Stimulated activated naive B cell treated with anti-CD40 and anti-IgM and Interleukin-4, amounts not matched to agents 10 μg/mL and 1 μg/mL and 100 μg/mL, for 72 hours (primary cell): ENCODE measurements at regions not wholly inside any gene's neighbourhood (a gene's known extent, or its start where the extent isn't known, plus 50 kb on each side); places are given as distances from the start of the nearest gene placed in this dataset.

Experiments
- ATAC-seq, 2 donors: fragments of 150-1000 bp; cut with Tn5 transposase; replicated peaks; 2 replicates each; pipeline ENCODE4 v1.10.0; 2021; ENCODE audit warnings: moderate library complexity in 1 of 2
- DNase-seq: peaks from one replicate; pipeline ENCODE4 v3.0.0; 2021
- H3K27ac Mint-ChIP-seq: one replicate; pipeline ENCODE4 v1.8.0; 2022; ENCODE audit warnings: mild to moderate bottlenecking, mixed read lengths
- H3K27me3 Mint-ChIP-seq, 2 donors: one replicate each; pipeline ENCODE4 v1.8.0; 2022; ENCODE audit warnings: mixed read lengths in 2 of 2
- H3K36me3 Mint-ChIP-seq, 2 donors: one replicate each; pipeline ENCODE4 v1.8.0; 2022; ENCODE audit warnings: mixed read lengths in 2 of 2, mild to moderate bottlenecking in 1 of 2
- H3K4me1 Mint-ChIP-seq, 2 donors: one replicate each; pipeline ENCODE4 v1.8.0; 2022; ENCODE audit warnings: mixed read lengths in 2 of 2, mild to moderate bottlenecking in 1 of 2
- H3K4me3 Mint-ChIP-seq, 2 donors: one replicate each; pipeline ENCODE4 v1.8.0; 2022; ENCODE audit warnings: mild to moderate bottlenecking in 2 of 2, mixed read lengths in 2 of 2, moderate library complexity in 1 of 2
- H3K9me3 Mint-ChIP-seq, 2 donors: one replicate each; pipeline ENCODE4 v1.8.0; 2022; ENCODE audit warnings: mixed read lengths in 2 of 2, mild to moderate bottlenecking in 1 of 2

GRCh38 chr2:71833272-71833671, 314.4 kb downstream of the CYP26B1 start:
- no peaks in the 10 kb centered on the region for H3K36me3 Mint-ChIP-seq
- ATAC-seq, result no peak
- H3K27ac Mint-ChIP-seq, result no peak overlapping the region
- no peaks in the 10 kb centered on the region for H3K4me1 Mint-ChIP-seq
- no peaks in the 10 kb centered on the region for H3K9me3 Mint-ChIP-seq
- H3K4me3 Mint-ChIP-seq, result no peak overlapping the region
- H3K27me3 Mint-ChIP-seq, result no peaks in the 10 kb centered on the region
- no peak for DNase-seq

- H3K36me3 Mint-ChIP-seq, result no peaks in the 10 kb centered on the region
- ATAC-seq (no peak), DNase-seq (no peak)
- H3K9me3 Mint-ChIP-seq, result no peaks in the 10 kb centered on the region
- no peak overlapping the region for H3K27ac Mint-ChIP-seq
- H3K4me1 Mint-ChIP-seq, result no peaks in the 10 kb centered on the region
- no peaks in the 10 kb centered on the region for H3K27me3 Mint-ChIP-seq
- no peak overlapping the region for H3K4me3 Mint-ChIP-seq
Observed at GRCh38 chr2:71832844-71833243, 314.8 kb downstream of the CYP26B1 start.

GRCh38 chr2:71832388-71832787, 315.3 kb downstream of the CYP26B1 start:
- no peak for DNase-seq
- Mint-ChIP-seq H3K4me1 (no peaks in the 10 kb centered on the region), H3K27me3 (no peaks in the 10 kb centered on the region), H3K27ac (no peak overlapping the region), H3K4me3 (no peak overlapping the region), H3K36me3 (no peaks in the 10 kb centered on the region), H3K9me3 (no peaks in the 10 kb centered on the region)
- no peak for ATAC-seq

- H3K36me3 Mint-ChIP-seq, result no peaks in the 10 kb centered on the region
Observed at GRCh38 chr2:71831193-71831577, 316.5 kb downstream of the CYP26B1 start.

GRCh38 chr2:71830497-71831192, 317.0 kb downstream of the CYP26B1 start:
- no peak overlapping the region for H3K27ac Mint-ChIP-seq
- H3K36me3 Mint-ChIP-seq, result no peaks in the 10 kb centered on the region
- DNase-seq (no peak), ATAC-seq (no peak)
- H3K27me3 Mint-ChIP-seq, result no peaks in the 10 kb centered on the region
- H3K9me3 Mint-ChIP-seq, result peaks cover 0 to 3% of the 10 kb centered on the region in 2 donors
- H3K4me1 Mint-ChIP-seq, result no peaks in the 10 kb centered on the region
- no peak overlapping the region for H3K4me3 Mint-ChIP-seq

More at GRCh38 chr2:71831193-71831577, 316.5 kb downstream of the CYP26B1 start:
- Mint-ChIP-seq H3K9me3 (peaks cover 0 to 3% of the 10 kb centered on the region in 2 donors), H3K4me1 (no peaks in the 10 kb centered on the region), H3K27ac (no peak overlapping the region), H3K4me3 (no peak overlapping the region), H3K27me3 (no peaks in the 10 kb centered on the region)
- DNase-seq (no peak), ATAC-seq (no peak)

- Mint-ChIP-seq H3K9me3 (peaks cover 5 to 8% of the 10 kb centered on the region in 2 donors), H3K27me3 (peaks cover 0 to 5% of the 10 kb centered on the region in 2 donors), H3K36me3 (no peaks in the 10 kb centered on the region), H3K27ac (no peak overlapping the region), H3K4me1 (no peaks in the 10 kb centered on the region), H3K4me3 (no peak overlapping the region)
- DNase-seq (no peak), ATAC-seq (no peak)
Observed at GRCh38 chr2:71829008-71829407, 318.7 kb downstream of the CYP26B1 start.

GRCh38 chr2:71827973-71828372, 319.7 kb downstream of the CYP26B1 start:
- Mint-ChIP-seq H3K27me3 (peaks cover 0 to 7% of the 10 kb centered on the region in 2 donors), H3K4me1 (no peaks in the 10 kb centered on the region), H3K4me3 (no peak overlapping the region), H3K36me3 (no peaks in the 10 kb centered on the region), H3K27ac (no peak overlapping the region), H3K9me3 (peaks cover 5 to 8% of the 10 kb centered on the region in 2 donors)
- DNase-seq, result no peak
- ATAC-seq, result no peak

GRCh38 chr2:71827524-71827901, 320.1 kb downstream of the CYP26B1 start:
- no peak for DNase-seq
- no peak for ATAC-seq
- H3K9me3 Mint-ChIP-seq, result peaks cover 5 to 8% of the 10 kb centered on the region in 2 donors
- no peak overlapping the region for H3K4me3 Mint-ChIP-seq
- no peak overlapping the region for H3K27ac Mint-ChIP-seq
- no peaks in the 10 kb centered on the region for H3K4me1 Mint-ChIP-seq
- no peaks in the 10 kb centered on the region for H3K36me3 Mint-ChIP-seq
- peaks cover 0 to 7% of the 10 kb centered on the region in 2 donors for H3K27me3 Mint-ChIP-seq

GRCh38 chr2:71826826-71827523, 320.7 kb downstream of the CYP26B1 start:
- Mint-ChIP-seq H3K4me3 (no peak overlapping the region), H3K9me3 (peaks cover 5 to 8% of the 10 kb centered on the region in 2 donors), H3K27ac (no peak overlapping the region), H3K4me1 (no peaks in the 10 kb centered on the region), H3K27me3 (peaks cover 3 to 7% of the 10 kb centered on the region in 2 donors), H3K36me3 (no peaks in the 10 kb centered on the region)
- ATAC-seq (no peak), DNase-seq (no peak)

- DNase-seq (no peak), ATAC-seq (no peak)
- peaks cover 5 to 8% of the 10 kb centered on the region in 2 donors for H3K9me3 Mint-ChIP-seq
- H3K27me3 Mint-ChIP-seq, result peaks cover 4 to 7% of the 10 kb centered on the region in 2 donors
- no peaks in the 10 kb centered on the region for H3K36me3 Mint-ChIP-seq
- H3K4me1 Mint-ChIP-seq, result no peaks in the 10 kb centered on the region
- no peak overlapping the region for H3K4me3 Mint-ChIP-seq
- no peak overlapping the region for H3K27ac Mint-ChIP-seq
Observed at GRCh38 chr2:71826299-71826698, 321.4 kb downstream of the CYP26B1 start.

- no peaks in the 10 kb centered on the region for H3K36me3 Mint-ChIP-seq
- no peak for ATAC-seq
- no peaks in the 10 kb centered on the region for H3K4me1 Mint-ChIP-seq
- DNase-seq, result no peak
- H3K27ac Mint-ChIP-seq, result no peak overlapping the region
- peaks cover 5 to 9% of the 10 kb centered on the region in 2 donors for H3K9me3 Mint-ChIP-seq
- peaks cover 4 to 7% of the 10 kb centered on the region in 2 donors for H3K27me3 Mint-ChIP-seq
- H3K4me3 Mint-ChIP-seq, result no peak overlapping the region
Observed at GRCh38 chr2:71824436-71824835, 323.2 kb downstream of the CYP26B1 start.

- Mint-ChIP-seq H3K4me3 (no peak overlapping the region), H3K27ac (no peak overlapping the region), H3K9me3 (peaks cover 5 to 9% of the 10 kb centered on the region in 2 donors), H3K4me1 (no peaks in the 10 kb centered on the region), H3K36me3 (no peaks in the 10 kb centered on the region), H3K27me3 (peaks cover 4 to 7% of the 10 kb centered on the region in 2 donors)
- DNase-seq (no peak), ATAC-seq (no peak)
Observed at GRCh38 chr2:71823526-71823925, 324.1 kb downstream of the CYP26B1 start.

GRCh38 chr2:71822463-71822862, 325.2 kb downstream of the CYP26B1 start:
- Mint-ChIP-seq H3K36me3 (no peaks in the 10 kb centered on the region), H3K9me3 (peaks cover 5 to 9% of the 10 kb centered on the region in 2 donors), H3K4me3 (no peak overlapping the region), H3K4me1 (no peaks in the 10 kb centered on the region), H3K27me3 (peaks cover 4 to 7% of the 10 kb centered on the region in 2 donors), H3K27ac (no peak overlapping the region)
- no peak for DNase-seq
- no peak for ATAC-seq

- DNase-seq (no peak), ATAC-seq (no peak)
- Mint-ChIP-seq H3K4me1 (no peaks in the 10 kb centered on the region), H3K27ac (no peak overlapping the region), H3K27me3 (peaks cover 4 to 7% of the 10 kb centered on the region in 2 donors), H3K4me3 (no peak overlapping the region), H3K9me3 (peaks cover 5 to 9% of the 10 kb centered on the region in 2 donors), H3K36me3 (no peaks in the 10 kb centered on the region)
Observed at GRCh38 chr2:71821856-71822255, 325.8 kb downstream of the CYP26B1 start.

GRCh38 chr2:71816815-71817214, 330.8 kb downstream of the CYP26B1 start:
- no peak overlapping the region for H3K27ac Mint-ChIP-seq
- no peaks in the 10 kb centered on the region for H3K36me3 Mint-ChIP-seq
- H3K4me1 Mint-ChIP-seq, result no peaks in the 10 kb centered on the region
- ATAC-seq (no peak), DNase-seq (no peak)
- peaks cover 0 to 2% of the 10 kb centered on the region in 2 donors for H3K9me3 Mint-ChIP-seq
- no peak overlapping the region for H3K4me3 Mint-ChIP-seq
- H3K27me3 Mint-ChIP-seq, result peaks cover under 1 to 6% of the 10 kb centered on the region in 2 donors
